SK-N-MC (cell line): ENCODE measurements at regions not wholly inside any gene's neighbourhood (a gene's known extent, or its start where the extent isn't known, plus 50 kb on each side); places are given as distances from the start of the nearest gene placed in this dataset.

Experiments
- EZH2 ChIP-seq: fragments of 200-600 bp; sonication (generic); IDR thresholded peaks from one replicate; pipeline ENCODE4 v1.6.1; 2017; ENCODE audit warnings: antibody characterized with exemption
- POLR2AphosphoS5 ChIP-seq: IDR thresholded peaks from 2 replicates; pipeline ENCODE4 v1.6.1; 2012; ENCODE audit warnings: mild to moderate bottlenecking, low read depth, low read length, borderline replicate concordance

GRCh38 chr5:138650196-138650595, 75.0 kb upstream of the HSPA9 start:
- TF ChIP-seq EZH2 (no peak), POLR2AphosphoS5 (no peak)
